DMS79 (cell line): ENCODE measurements at regions not wholly inside any gene's neighbourhood (a gene's known extent, or its start where the extent isn't known, plus 50 kb on each side); places are given as distances from the start of the nearest gene placed in this dataset.
A peak's percentile ranks its signal among the peaks of the same experiment; 100 is the strongest.
"Not testable (repeated sequence)": the region's sequence is repeated elsewhere in the genome, so short reads cannot be mapped to it uniquely, and the experiment has no call there.

ENCODE experiments used
- DNase-seq: peaks from one replicate; lab custom pipeline; 2025; lab: John Stamatoyannopoulos, UW

GRCh38 chr4:126991965-126992364 is 640.8 kb upstream of the INTU start:
- peak; percentile 6 for DNase-seq

- no peak for DNase-seq
Measured at GRCh38 chr4:126992910-126993309, 639.8 kb upstream of the INTU start.

- DNase-seq = no peak
Measured at GRCh38 chr4:126993351-126993750, 639.4 kb upstream of the INTU start.

- no peak for DNase-seq
Measured at GRCh38 chr4:126995235-126995634, 637.5 kb upstream of the INTU start.

GRCh38 chr4:127000110-127000509 is 632.6 kb upstream of the INTU start:
- no peak for DNase-seq

- DNase-seq = no peak
Measured at GRCh38 chr4:127000846-127001245, 631.9 kb upstream of the INTU start.

GRCh38 chr4:127001933-127002332 is 630.8 kb upstream of the INTU start:
- no peak for DNase-seq

- no peak for DNase-seq
Measured at GRCh38 chr4:127006446-127006877, 626.3 kb upstream of the INTU start.

- no peak for DNase-seq
Measured at GRCh38 chr4:127007305-127007704, 625.5 kb upstream of the INTU start.

GRCh38 chr4:127012549-127012948 is 620.2 kb upstream of the INTU start:
- no peak for DNase-seq

- DNase-seq = peak; percentile 13
Measured at GRCh38 chr4:127015667-127016117, 617.1 kb upstream of the INTU start.

- DNase-seq = no peak
Measured at GRCh38 chr4:127018381-127018780, 614.4 kb upstream of the INTU start.

- DNase-seq = not testable (repeated sequence)
Measured at GRCh38 chr4:127020831-127021230, 611.9 kb upstream of the INTU start.

GRCh38 chr4:127036296-127036695 is 596.5 kb upstream of the INTU start:
- no peak for DNase-seq

GRCh38 chr4:127045861-127046260 is 586.9 kb upstream of the INTU start:
- DNase-seq = no peak

GRCh38 chr4:127047930-127048329 is 584.8 kb upstream of the INTU start:
- DNase-seq = no peak

- no peak for DNase-seq
Measured at GRCh38 chr4:127048376-127049044, 584.2 kb upstream of the INTU start.

GRCh38 chr4:127049526-127049925 is 583.2 kb upstream of the INTU start:
- DNase-seq = no peak

GRCh38 chr4:127052742-127053141 is 580.0 kb upstream of the INTU start:
- no peak for DNase-seq

- peak; percentile 59 for DNase-seq
Measured at GRCh38 chr4:127055357-127055756, 577.4 kb upstream of the INTU start.

GRCh38 chr4:127069675-127070074 is 563.1 kb upstream of the INTU start:
- DNase-seq = no peak

GRCh38 chr4:127071443-127071842 is 561.3 kb upstream of the INTU start:
- DNase-seq = no peak

- DNase-seq = no peak
Measured at GRCh38 chr4:127080141-127080540, 552.6 kb upstream of the INTU start.

GRCh38 chr4:127081041-127081440 is 551.7 kb upstream of the INTU start:
- no peak for DNase-seq
